Stimulated activated CD4-positive, alpha-beta T cell treated with anti-CD3 and anti-CD28 coated beads, Interleukin-1b, Interleukin-23, amount 100 ng/mL, for 24 hours (primary cell): ENCODE measurements at regions not wholly inside any gene's neighbourhood (a gene's known extent, or its start where the extent isn't known, plus 50 kb on each side); places are given as distances from the start of the nearest gene placed in this dataset.

Source experiments
- DNase-seq, 4 experiments: peaks; one replicate each; pipeline ENCODE4 v3.0.0-alpha.2; 2020; ENCODE audit warnings: low read depth in 4 of 4, low spot score in 1 of 4

DNA sequence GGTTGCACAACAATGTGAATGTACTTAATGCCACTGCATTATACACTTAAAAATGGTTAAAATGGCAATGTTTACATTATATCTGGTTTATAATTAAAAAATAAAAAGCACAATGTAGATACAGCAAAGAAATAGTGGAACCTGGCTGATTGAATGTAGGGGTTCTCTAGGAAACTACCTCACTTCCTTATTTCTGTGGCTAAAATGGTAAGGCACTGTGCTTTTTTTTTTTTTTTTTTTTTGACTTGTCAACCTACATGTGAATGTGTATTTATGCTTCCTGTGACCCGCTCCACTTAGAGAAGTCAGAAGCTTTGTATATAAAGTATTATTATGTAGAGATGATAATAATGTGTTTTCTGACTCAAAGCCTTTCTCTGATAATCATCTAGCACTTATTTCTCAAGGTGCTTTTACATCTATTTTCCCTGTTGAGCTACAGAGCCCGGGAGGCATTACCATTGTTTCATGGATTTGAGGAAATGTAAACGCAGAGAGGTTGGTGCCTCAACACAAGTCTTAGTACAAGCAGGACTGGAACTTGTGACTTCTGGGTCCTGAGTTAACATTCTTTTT is 55.0 kb downstream of the SOX4 start:
- no peak for DNase-seq

DNA sequence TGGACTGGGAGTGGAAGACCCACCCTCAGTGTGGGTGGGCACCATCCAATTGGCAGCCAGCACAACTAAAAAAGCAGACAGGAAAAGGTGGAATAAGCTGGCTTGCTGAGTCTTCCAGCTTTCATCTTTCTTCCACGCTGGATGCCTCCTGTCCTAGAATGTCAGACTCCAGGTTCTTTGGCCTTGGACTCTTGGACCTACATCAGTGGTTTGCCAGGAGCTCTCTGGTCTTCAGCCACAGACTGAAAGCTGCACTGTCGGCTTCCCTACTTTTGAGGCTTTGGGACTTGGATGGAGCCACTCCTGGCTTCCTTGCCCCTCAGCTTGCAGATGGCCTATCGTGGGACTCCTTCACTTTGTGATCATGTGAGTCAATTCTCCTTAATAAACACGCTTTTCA is 59.8 kb downstream of the SOX4 start:
- no peak for DNase-seq

- no peak for DNase-seq
These were observed 60.4 kb downstream of the SOX4 start for GRCh38 chr6:21653905-21654304.

GRCh38 chr6:21654361-21654760 is 60.8 kb downstream of the SOX4 start:
- DNase-seq = no peak

DNA sequence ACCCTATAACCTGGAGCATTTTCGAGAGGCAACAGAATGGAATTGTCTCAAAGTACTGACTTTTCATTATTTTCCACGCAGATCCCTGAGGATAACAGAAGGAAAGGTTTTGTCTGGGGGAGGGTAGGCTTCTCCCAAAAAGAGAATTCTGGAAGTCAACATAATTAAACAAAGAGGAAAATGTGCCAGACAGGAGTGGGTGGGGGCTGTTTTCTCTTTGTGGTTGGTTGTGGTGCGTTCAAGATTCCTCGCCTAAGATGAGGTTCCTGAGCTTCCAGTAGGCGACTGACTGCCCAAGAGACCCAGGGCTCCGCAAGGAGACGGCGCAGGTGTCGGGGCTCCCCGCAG is 70.4 kb downstream of the SOX4 start:
- DNase-seq = no peak

- DNase-seq = no peak
These were observed 71.0 kb downstream of the SOX4 start for GRCh38 chr6:21664314-21665109.

DNA sequence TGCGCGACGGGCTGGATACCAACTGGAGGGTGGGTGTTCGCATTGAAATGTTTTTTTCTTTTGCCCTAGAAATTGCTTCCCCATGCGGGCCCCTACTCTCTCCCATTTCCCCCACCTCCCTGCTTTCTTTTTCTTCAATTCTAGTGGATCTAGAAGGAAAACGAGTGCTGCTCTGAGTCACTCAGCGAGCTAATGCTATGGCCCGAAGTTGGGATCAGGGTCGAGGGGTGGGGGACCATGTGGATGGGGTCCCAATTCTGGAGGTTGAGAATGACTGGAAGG is 71.5 kb downstream of the SOX4 start:
- DNase-seq = no peak

DNA sequence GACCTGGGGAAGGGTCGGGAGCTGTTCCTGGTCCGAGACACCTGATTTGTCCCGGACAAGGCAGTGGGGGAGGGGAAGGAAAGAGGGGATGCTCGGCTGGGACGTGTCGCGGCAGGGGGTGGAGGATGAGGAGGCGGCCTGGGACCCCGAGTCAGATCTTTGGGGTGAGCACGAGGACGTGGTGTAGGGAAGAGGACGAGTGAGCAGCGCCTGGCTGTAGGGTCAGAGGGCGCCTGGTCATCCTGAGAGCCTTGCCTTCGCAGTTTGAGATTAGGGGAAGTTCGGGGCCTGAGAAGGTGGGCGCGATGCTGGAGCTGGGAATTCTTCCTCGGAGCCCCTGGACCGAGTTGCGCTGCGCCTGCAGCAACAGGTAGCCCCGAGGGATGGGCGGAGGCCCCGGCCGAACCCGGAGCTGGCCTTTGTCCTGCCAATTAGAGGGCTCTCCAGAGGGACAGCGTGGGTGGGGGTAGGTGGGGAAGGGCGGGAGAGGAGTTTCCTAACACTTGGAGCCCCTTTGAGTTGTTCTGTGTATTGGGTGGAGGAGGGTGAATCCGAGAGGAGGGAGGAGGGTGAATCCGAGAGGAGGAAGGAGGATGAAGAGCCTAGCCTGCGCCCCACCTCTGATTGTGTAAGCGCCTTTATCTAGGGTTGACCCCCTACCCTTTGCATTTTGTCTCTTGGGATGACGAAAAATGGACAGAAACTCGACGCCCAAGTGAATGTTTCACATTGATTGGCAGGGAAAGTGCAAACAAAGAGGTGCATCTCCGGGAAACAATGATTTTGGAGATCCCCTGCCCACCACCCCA is 72.0 kb downstream of the SOX4 start:
- DNase-seq = no peak

DNA sequence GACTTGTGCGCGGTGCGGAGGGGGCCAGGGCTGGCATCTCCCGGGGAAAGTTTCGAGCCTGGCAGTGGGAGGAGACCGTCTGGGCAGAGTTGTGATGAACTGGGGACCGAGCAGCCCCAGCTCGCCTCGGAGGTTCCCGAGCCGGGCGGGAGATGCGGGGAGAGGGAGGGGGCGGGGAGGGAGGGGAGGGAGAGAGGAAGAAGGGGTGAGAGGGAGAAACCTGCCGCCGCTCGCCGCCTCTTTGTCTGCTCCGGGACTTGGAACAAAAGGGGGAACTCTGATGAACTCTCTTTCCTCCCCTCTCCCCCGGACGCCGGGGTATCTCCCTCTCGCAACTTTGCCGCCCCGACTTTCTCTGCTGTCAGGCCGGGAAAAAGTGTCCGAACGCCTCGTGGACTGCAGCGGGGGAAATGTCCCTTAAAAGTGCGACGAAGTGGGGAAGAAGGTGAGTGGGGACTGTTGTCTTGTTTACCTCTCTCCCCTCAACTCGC is 72.7 kb downstream of the SOX4 start:
- DNase-seq = no peak

DNA sequence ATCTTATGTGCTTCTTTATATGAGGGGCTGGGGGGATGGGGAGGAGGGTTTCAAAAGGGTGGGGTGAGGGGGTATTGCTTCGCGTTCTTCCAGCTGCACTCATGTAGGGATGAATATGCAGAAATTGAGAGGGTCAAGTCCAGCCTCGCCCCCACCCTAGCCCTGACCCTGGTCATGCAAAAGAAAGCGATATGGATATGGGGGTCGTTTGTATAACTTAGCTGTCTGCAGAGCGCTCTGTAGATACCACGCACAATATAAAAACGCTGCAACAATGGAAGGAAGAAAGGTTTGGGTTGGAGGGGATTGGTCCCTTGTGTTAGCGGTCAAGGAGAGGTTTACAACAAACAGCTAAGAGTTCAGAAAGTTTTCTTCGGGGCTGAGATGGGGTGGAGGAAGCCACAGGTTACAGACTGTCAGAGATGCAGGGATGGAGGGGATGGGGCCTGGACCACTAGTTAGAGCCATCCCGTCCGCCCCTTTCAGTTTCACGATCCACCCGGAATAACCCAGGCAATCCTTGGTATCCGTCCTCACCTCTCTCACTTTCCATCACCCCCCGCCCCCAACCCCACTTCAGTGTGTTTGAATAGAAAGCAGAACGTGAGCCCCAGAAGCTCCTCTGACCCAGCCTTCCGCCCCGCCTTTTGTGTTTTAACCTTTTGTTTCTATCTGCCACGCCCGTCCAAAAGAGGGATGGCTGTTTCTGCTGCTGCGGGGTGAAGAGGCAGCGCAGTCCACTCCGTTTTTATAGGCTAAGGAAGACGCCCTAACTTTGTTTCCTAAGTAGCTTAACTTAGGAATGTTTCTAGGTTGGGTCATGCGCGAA is 73.5 kb downstream of the SOX4 start:
- DNase-seq = no peak

- no peak for DNase-seq
These were observed 75.2 kb downstream of the SOX4 start for GRCh38 chr6:21668795-21669194.

DNA sequence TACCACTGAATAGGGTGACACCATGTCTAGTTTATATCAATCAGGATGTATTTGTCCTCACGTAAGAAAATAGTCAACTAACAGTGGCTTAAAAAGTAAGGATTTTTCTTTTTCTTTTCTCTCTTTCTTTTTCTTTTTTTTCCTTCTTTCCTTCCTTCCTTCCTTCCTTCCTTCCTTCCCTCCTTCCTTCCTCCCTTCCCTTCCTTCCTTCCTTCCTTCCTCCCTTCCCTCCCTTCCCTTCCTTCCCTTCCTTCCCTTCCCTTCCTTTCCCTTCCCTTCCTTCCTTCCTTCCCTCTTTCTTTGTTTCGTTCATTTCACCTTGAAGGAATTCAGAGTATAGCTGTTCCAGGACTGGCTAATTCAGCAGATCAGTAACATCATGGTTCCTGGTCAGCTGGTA is 83.2 kb downstream of the SOX4 start:
- no peak for DNase-seq

- DNase-seq = no peak
These were observed 85.4 kb downstream of the SOX4 start for GRCh38 chr6:21678990-21679389.

DNA sequence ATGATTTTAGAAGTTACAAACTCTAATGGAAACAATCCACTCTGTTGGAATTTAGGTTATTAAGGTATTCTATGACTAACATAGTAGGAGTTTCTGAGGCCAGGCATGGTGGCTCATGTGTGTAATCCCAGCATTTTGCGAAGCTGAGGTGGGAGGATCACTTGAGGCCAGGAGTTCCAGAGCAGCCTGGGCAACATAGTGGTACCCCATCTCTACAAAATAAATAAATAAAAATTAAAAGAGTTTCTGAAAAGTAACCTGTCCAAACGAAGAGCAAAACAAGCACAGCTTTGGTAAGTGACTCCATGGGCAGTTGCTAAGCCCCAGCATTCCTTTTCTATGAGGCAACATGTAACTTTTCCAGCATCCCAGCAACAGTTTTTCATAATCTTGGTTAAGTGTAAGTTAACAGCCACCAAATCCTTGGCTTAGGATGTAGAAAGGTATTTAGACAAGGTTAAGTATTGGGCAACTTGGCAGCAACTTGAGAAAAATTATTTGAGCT is 86.3 kb downstream of the SOX4 start:
- DNase-seq = no peak

DNA sequence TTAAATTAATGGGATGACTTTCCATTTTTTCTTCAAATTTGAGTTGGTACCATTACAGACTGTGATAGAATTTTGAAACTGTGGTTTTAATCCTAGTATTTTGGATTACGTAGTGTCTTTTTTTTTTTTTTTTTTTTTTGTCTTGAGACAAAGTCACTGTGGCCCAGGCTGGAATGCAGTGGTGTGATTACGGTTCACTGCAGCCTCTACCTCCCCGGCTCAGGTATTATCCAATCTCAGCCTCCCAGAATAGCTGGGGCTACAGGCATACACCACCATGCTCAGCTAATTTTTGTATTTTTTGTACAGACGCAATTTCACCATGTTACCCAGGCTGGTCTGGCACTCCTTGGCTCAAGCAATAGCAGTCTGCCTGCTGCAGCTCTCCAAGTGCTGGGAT is 87.1 kb downstream of the SOX4 start:
- DNase-seq = no peak

DNA sequence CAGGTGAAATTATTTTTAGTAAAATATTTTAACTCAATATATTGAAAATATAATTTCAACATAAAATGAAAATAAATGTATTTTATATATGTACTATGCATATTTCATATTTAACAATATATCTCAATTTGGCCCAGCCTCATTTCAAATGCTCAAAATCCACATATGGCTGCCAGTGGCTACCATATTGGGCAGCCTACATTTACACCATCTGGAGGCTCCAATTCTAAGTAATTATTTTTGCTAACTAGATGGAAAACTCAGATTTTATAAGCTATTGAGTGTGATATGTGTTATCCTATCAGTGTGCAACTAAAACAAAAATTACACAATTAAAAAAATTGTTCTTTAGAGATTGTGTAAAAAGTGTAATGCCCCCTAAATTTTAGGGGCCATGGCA is 96.9 kb downstream of the SOX4 start:
- no peak for DNase-seq

- DNase-seq = no peak
These were observed 98.3 kb downstream of the SOX4 start for GRCh38 chr6:21691685-21692346.

- DNase-seq = no peak
These were observed 99.2 kb downstream of the SOX4 start for GRCh38 chr6:21692721-21693120.

DNA sequence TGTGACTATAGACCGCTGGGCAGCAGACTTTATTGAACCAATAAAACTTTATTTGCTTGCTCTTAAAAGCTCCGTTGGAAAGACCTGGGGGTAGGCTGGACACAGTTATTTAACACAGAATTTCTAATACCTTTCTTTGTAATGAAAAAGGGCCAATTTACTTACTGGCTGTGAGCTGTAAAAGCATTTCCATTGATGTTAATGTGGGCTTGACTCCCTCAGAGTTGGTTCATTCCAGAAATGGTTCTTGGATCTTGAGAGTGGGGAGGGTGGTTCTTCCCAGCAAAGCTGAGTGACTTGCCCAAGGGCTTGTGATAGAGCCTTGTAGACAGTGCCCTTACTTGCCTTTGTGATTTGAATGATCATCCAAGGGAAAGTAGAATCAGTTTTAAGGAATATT is 100.6 kb downstream of the SOX4 start:
- no peak for DNase-seq

GRCh38 chr6:21707524-21708319 is 114.2 kb downstream of the SOX4 start:
- DNase-seq = no peak
